ENCODE measurements at regions not wholly inside any gene's neighbourhood (a gene's known extent, or its start where the extent isn't known, plus 50 kb on each side); places are given as distances from the start of the nearest gene placed in this dataset.

DNA sequence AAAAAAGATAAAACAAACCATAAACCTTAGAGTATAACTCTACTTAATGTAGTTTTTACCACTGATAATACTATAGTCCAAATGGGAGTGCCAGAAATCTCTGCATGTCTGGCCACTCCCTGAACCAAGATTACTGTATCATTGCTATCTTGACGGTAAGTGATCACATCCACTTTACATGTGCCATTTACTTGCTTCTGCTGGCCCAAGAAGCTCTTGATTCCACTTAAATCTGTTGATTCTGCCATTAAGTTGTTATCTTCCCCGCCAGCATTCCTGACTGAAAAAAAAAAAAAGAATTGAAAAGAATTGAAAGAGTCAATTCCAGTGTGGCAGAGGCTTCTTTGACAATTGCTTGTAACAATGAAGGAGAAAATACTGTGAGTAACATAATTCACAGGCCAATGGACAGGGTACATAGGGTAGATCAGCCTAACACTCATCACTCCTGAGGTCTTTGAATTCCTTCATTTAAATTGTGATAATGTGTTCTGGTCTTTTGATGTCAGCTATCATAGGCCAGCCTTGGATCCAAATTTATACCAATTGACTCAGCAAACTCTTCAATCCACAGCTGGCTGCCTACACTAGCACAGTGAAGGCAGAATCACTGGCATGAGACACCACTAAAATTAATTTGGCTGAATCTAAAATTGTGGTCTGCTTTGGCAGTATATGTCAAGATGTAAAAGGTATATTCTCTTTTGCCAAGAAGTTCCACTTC lies 665.2 kb upstream of the FLRT2 start:
- DNase-seq (no peak), ATAC-seq (ENCODE audit: insufficient read depth, low FRiP score) (no peak)
- H3K9me3 ChIP-seq (ENCODE audit: control insufficient read depth in 4 of 4, insufficient read depth in 3 of 4, low read length in 3 of 4): no peaks in the 10 kb centered on the region
- WGBS, 2 donors: 68 to 91% methylated on average over 2 of the region's 2 CpGs
- no peak overlapping the region for H3K27ac ChIP-seq (ENCODE audit: low read depth in 1 of 2, low read length in 1 of 2)
- no peaks in the 10 kb centered on the region for H3K4me1 ChIP-seq (ENCODE audit: control insufficient read depth in 5 of 5, insufficient read depth in 5 of 5, low read length in 5 of 5)
- TF ChIP-seq CTCF (IDR thresholded peaks at IDR 0.05; ENCODE audit: control extremely low read depth, extremely low read depth): no peak
- no peak overlapping the region for H3K4me3 ChIP-seq
- no peaks in the 10 kb centered on the region for H3K36me3 ChIP-seq (ENCODE audit: control insufficient read depth in 4 of 4, insufficient read depth in 4 of 4, low read length in 4 of 4)
- no peak overlapping the region for H3K9ac ChIP-seq (ENCODE audit: insufficient read depth in 1 of 2, low read length in 2 of 2)
- H3K27me3 ChIP-seq (ENCODE audit: control insufficient read depth in 3 of 3, insufficient read depth in 3 of 3, low read length in 2 of 3): no peaks in the 10 kb centered on the region

DNA sequence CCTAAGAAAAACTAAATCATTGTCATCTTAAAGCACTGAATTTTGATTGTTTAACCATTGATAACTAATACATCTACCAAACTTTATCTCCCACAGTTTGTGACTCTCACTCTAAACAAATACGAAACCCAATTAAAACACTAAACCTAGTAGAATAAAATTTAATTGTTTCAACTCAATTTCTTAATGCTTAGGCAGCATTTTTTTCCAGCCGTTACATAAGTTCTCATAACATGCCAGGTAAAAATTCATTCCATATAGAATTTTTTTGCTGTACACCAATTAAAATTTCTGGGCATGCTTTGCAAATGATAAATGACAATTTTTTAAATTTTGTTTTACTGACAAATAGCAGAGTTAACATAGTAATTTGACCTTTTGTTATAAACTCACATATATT lies 658.2 kb upstream of the FLRT2 start:
- H3K4me1 ChIP-seq (ENCODE audit: control insufficient read depth in 5 of 5, insufficient read depth in 5 of 5, low read length in 5 of 5): peaks cover 0 to 6% (median 0%) of the 10 kb centered on the region in 5 donors
- ATAC-seq (ENCODE audit: insufficient read depth, low FRiP score) (no peak), DNase-seq (no peak)
- H3K9ac ChIP-seq (ENCODE audit: insufficient read depth in 1 of 2, low read length in 2 of 2): no peak overlapping the region
- H3K27me3 ChIP-seq (ENCODE audit: control insufficient read depth in 3 of 3, insufficient read depth in 3 of 3, low read length in 2 of 3): no peaks in the 10 kb centered on the region
- no peak overlapping the region for H3K27ac ChIP-seq (ENCODE audit: low read depth in 1 of 2, low read length in 1 of 2)
- H3K36me3 ChIP-seq (ENCODE audit: control insufficient read depth in 4 of 4, insufficient read depth in 4 of 4, low read length in 4 of 4): no peaks in the 10 kb centered on the region
- H3K4me3 ChIP-seq: no peak overlapping the region
- 94 to 95% methylated on average over 2 of the region's 2 CpGs for WGBS, 2 donors
- TF ChIP-seq CTCF (IDR thresholded peaks at IDR 0.05; ENCODE audit: control extremely low read depth, extremely low read depth): no peak
- peaks cover 0 to 3% (median 0%) of the 10 kb centered on the region in 4 donors for H3K9me3 ChIP-seq (ENCODE audit: control insufficient read depth in 4 of 4, insufficient read depth in 3 of 4, low read length in 3 of 4)

GRCh38 chr14:84874436-84874835 lies 655.5 kb upstream of the FLRT2 start:
- H3K27me3 ChIP-seq (ENCODE audit: control insufficient read depth in 3 of 3, insufficient read depth in 3 of 3, low read length in 2 of 3): no peaks in the 10 kb centered on the region
- WGBS, 2 donors: 86% methylated on average over 2 of the region's 2 CpGs
- H3K4me3 ChIP-seq: no peak overlapping the region
- no peak overlapping the region for H3K9ac ChIP-seq (ENCODE audit: insufficient read depth in 1 of 2, low read length in 2 of 2)
- no peak overlapping the region for H3K27ac ChIP-seq (ENCODE audit: low read depth in 1 of 2, low read length in 1 of 2)
- ATAC-seq (ENCODE audit: insufficient read depth, low FRiP score) (no peak), DNase-seq (no peak)
- no peaks in the 10 kb centered on the region for H3K36me3 ChIP-seq (ENCODE audit: control insufficient read depth in 4 of 4, insufficient read depth in 4 of 4, low read length in 4 of 4)
- H3K9me3 ChIP-seq (ENCODE audit: control insufficient read depth in 4 of 4, insufficient read depth in 3 of 4, low read length in 3 of 4): peaks cover 0 to 3% (median 0%) of the 10 kb centered on the region in 4 donors
- TF ChIP-seq CTCF (IDR thresholded peaks at IDR 0.05; ENCODE audit: control extremely low read depth, extremely low read depth): no peak
- peaks cover 0 to 6% (median 0%) of the 10 kb centered on the region in 5 donors for H3K4me1 ChIP-seq (ENCODE audit: control insufficient read depth in 5 of 5, insufficient read depth in 5 of 5, low read length in 5 of 5)

- H3K4me3 ChIP-seq: no peak overlapping the region
- no peaks in the 10 kb centered on the region for H3K27me3 ChIP-seq (ENCODE audit: control insufficient read depth in 3 of 3, insufficient read depth in 3 of 3, low read length in 2 of 3)
- H3K9ac ChIP-seq (ENCODE audit: insufficient read depth in 1 of 2, low read length in 2 of 2): no peak overlapping the region
- ATAC-seq (ENCODE audit: insufficient read depth, low FRiP score) (no peak), DNase-seq (no peak)
- 89 to 95% methylated on average over 1 of the region's 1 CpG for WGBS, 2 donors
- H3K4me1 ChIP-seq (ENCODE audit: control insufficient read depth in 5 of 5, insufficient read depth in 5 of 5, low read length in 5 of 5): peaks cover 0 to 6% (median 0%) of the 10 kb centered on the region in 5 donors
- TF ChIP-seq CTCF (IDR thresholded peaks at IDR 0.05; ENCODE audit: control extremely low read depth, extremely low read depth): no peak
- H3K9me3 ChIP-seq (ENCODE audit: control insufficient read depth in 4 of 4, insufficient read depth in 3 of 4, low read length in 3 of 4): no peaks in the 10 kb centered on the region
- H3K27ac ChIP-seq (ENCODE audit: low read depth in 1 of 2, low read length in 1 of 2): no peak overlapping the region
- H3K36me3 ChIP-seq (ENCODE audit: control insufficient read depth in 4 of 4, insufficient read depth in 4 of 4, low read length in 4 of 4): no peaks in the 10 kb centered on the region
These were observed 652.9 kb upstream of the FLRT2 start for GRCh38 chr14:84877061-84877460.
